GM12864 (cell line): ENCODE measurements at regions not wholly inside any gene's neighbourhood (a gene's known extent, or its start where the extent isn't known, plus 50 kb on each side); places are given as distances from the start of the nearest gene placed in this dataset.

ENCODE experiments used
- DNase-seq: peaks from one replicate; pipeline ENCODE4 v3.0.0-alpha.2; 2011; ENCODE audit warnings: low read depth
- H3K4me3 ChIP-seq: 2 replicates; pipeline ENCODE4 v1.5.1; 2011; ENCODE audit warnings: mild to moderate bottlenecking, low read depth, low read length, control low read depth
- CTCF ChIP-seq: IDR thresholded peaks from 2 replicates; pipeline ENCODE4 v1.5.1; 2011; ENCODE audit warnings: low read depth, mild to moderate bottlenecking, moderate library complexity, low read length, control low read depth, inconsistent platforms; ENCODE audit errors: missing control alignments

GRCh38 chr4:30413915-30414314, 306.3 kb upstream of the PCDH7 start:
- TF ChIP-seq CTCF = no peak
- no peak for DNase-seq
- H3K4me3 ChIP-seq = no peak overlapping the region

- no peak for TF ChIP-seq CTCF
- DNase-seq = no peak
- no peak overlapping the region for H3K4me3 ChIP-seq
These were observed 303.6 kb upstream of the PCDH7 start for GRCh38 chr4:30416547-30416946.

GRCh38 chr4:30427932-30428331, 292.2 kb upstream of the PCDH7 start:
- TF ChIP-seq CTCF = no peak

GRCh38 chr4:30429813-30430761, 290.1 kb upstream of the PCDH7 start:
- no peak for DNase-seq
- H3K4me3 ChIP-seq = no peak overlapping the region
- TF ChIP-seq CTCF = no peak

More at GRCh38 chr4:30427932-30428331, 292.2 kb upstream of the PCDH7 start:
- no peak for DNase-seq
- no peak overlapping the region for H3K4me3 ChIP-seq

- TF ChIP-seq CTCF = no peak
- no peak for DNase-seq
- no peak overlapping the region for H3K4me3 ChIP-seq
These were observed 285.5 kb upstream of the PCDH7 start for GRCh38 chr4:30434656-30435055.

GRCh38 chr4:30436394-30436793, 283.8 kb upstream of the PCDH7 start:
- DNase-seq = no peak
- TF ChIP-seq CTCF = no peak
- no peak overlapping the region for H3K4me3 ChIP-seq

- no peak overlapping the region for H3K4me3 ChIP-seq
- DNase-seq = no peak
- no peak for TF ChIP-seq CTCF
These were observed 282.9 kb upstream of the PCDH7 start for GRCh38 chr4:30437316-30437715.
